GM19193 (cell line): ENCODE measurements at regions not wholly inside any gene's neighbourhood (a gene's known extent, or its start where the extent isn't known, plus 50 kb on each side); places are given as distances from the start of the nearest gene placed in this dataset.

Experiments
- POLR2A ChIP-seq: IDR thresholded peaks from 4 replicates; pipeline ENCODE4 v1.6.1; 2011; ENCODE audit not compliant: insufficient read depth, insufficient read length; ENCODE audit errors: extremely low read depth

GRCh38 chr22:48553694-48554308, 1273.9 kb downstream of the BRD1 start:
- no peak for TF ChIP-seq POLR2A

- no peak for TF ChIP-seq POLR2A
Measured at GRCh38 chr22:48553119-48553518, 1274.6 kb downstream of the BRD1 start.

GRCh38 chr22:48551716-48552268, 1275.9 kb downstream of the BRD1 start:
- TF ChIP-seq POLR2A = no peak

- TF ChIP-seq POLR2A = no peak
Measured at GRCh38 chr22:48551061-48551460, 1276.6 kb downstream of the BRD1 start.

- TF ChIP-seq POLR2A = no peak
Measured at GRCh38 chr22:48548391-48548790, 1279.3 kb downstream of the BRD1 start.

GRCh38 chr22:48547971-48548370, 1279.7 kb downstream of the BRD1 start:
- TF ChIP-seq POLR2A = no peak

- no peak for TF ChIP-seq POLR2A
Measured at GRCh38 chr22:48546653-48547424, 1280.8 kb downstream of the BRD1 start.

- TF ChIP-seq POLR2A = no peak
Measured at GRCh38 chr22:48545987-48546386, 1281.7 kb downstream of the BRD1 start.

GRCh38 chr22:48541401-48542098, 1286.1 kb downstream of the BRD1 start:
- no peak for TF ChIP-seq POLR2A

GRCh38 chr22:48539261-48539660, 1288.4 kb downstream of the BRD1 start:
- TF ChIP-seq POLR2A = no peak

GRCh38 chr22:48538291-48538820, 1289.3 kb downstream of the BRD1 start:
- no peak for TF ChIP-seq POLR2A

- no peak for TF ChIP-seq POLR2A
Measured at GRCh38 chr22:48537343-48537680, 1290.4 kb downstream of the BRD1 start.

- no peak for TF ChIP-seq POLR2A
Measured at GRCh38 chr22:48536541-48537342, 1290.9 kb downstream of the BRD1 start.

- no peak for TF ChIP-seq POLR2A
Measured at GRCh38 chr22:48535868-48536540, 1291.7 kb downstream of the BRD1 start.
